ENCODE measurements at regions not wholly inside any gene's neighbourhood (a gene's known extent, or its start where the extent isn't known, plus 50 kb on each side); places are given as distances from the start of the nearest gene placed in this dataset.
"Not testable (repeated sequence)": the region's sequence is repeated elsewhere in the genome, so short reads cannot be mapped to it uniquely, and the experiment has no call there.

DNA sequence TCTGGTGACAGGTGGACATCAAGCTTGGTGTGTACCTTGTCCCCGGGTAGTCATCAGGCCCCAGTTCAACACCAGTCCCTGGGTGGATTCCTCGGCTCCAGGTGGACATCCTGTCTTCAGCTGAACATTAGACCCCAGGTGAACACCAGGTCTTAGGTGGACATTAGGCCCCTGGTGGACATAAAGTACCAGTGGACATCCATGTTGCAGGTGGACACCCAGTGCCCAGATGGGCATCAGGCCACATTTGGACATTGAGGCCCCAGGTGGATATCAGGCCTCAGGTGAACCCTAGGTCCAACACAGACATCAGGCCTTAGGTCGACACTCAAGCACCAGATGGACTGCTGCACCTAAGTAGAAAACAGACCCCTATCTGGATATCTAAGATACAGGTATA, 195.6 kb downstream of the POTEG start:
- H3K36me3 Mint-ChIP-seq (ENCODE audit: unreplicated experiment); H3K27ac Mint-ChIP-seq (ENCODE audit: unreplicated experiment); H3K4me1 Mint-ChIP-seq (ENCODE audit: low read depth, unreplicated experiment); H3K27me3 Mint-ChIP-seq (ENCODE audit: unreplicated experiment); DNase-seq; H3K4me3 Mint-ChIP-seq (ENCODE audit: unreplicated experiment); H3K9me3 Mint-ChIP-seq (ENCODE audit: unreplicated experiment): not testable (repeated sequence)

DNA sequence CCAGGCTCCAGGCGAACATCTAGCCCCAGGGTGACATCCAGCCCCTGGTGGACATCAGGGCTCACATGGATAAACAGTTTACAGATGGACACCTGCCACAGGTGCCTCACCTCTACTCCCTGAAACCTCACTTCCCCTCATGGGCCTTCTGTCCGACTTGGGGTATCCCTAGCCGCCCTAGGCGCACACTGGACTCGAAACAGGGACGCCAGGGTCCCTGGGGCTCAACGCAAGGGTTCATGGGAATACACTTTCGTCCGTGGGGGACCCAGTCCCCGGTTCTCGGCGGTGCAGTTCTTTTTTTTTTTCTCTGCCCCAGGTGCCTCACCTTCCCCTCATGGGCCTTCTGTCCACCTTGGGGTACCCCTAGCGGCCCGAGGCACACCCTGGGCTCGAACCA, 194.2 kb downstream of the POTEG start:
- not testable (repeated sequence) for H3K27me3 Mint-ChIP-seq (ENCODE audit: unreplicated experiment); H3K36me3 Mint-ChIP-seq (ENCODE audit: unreplicated experiment); DNase-seq; H3K27ac Mint-ChIP-seq (ENCODE audit: unreplicated experiment); H3K4me1 Mint-ChIP-seq (ENCODE audit: low read depth, unreplicated experiment); H3K4me3 Mint-ChIP-seq (ENCODE audit: unreplicated experiment); H3K9me3 Mint-ChIP-seq (ENCODE audit: unreplicated experiment)

GRCh38 chr14:19240387-19240786, 193.8 kb downstream of the POTEG start:
- H3K27ac Mint-ChIP-seq (ENCODE audit: unreplicated experiment); H3K9me3 Mint-ChIP-seq (ENCODE audit: unreplicated experiment); H3K4me1 Mint-ChIP-seq (ENCODE audit: low read depth, unreplicated experiment); DNase-seq; H3K36me3 Mint-ChIP-seq (ENCODE audit: unreplicated experiment); H3K27me3 Mint-ChIP-seq (ENCODE audit: unreplicated experiment); H3K4me3 Mint-ChIP-seq (ENCODE audit: unreplicated experiment): not testable (repeated sequence)

DNA sequence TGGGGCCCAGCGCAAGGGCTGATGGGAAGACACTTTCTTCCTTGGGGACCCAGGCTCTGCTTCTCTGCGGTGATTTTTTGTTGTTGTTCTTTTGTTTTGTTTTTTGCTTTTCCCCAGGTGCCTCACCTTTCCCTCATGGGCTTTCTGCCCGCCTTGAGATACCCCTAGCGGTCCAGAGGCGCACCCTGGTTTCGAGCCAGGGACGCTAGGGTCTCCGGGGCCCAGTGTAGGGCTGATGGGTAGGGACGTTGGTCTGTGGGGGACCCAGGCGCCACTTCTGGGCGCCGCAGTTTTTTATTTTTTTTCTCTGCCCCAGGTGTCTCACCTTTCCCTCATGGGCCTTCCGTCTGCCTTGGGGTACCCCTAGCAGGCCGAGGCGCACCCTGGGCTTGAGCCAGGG, 192.7 kb downstream of the POTEG start:
- H3K27ac Mint-ChIP-seq (ENCODE audit: unreplicated experiment); H3K9me3 Mint-ChIP-seq (ENCODE audit: unreplicated experiment); DNase-seq; H3K4me3 Mint-ChIP-seq (ENCODE audit: unreplicated experiment); H3K4me1 Mint-ChIP-seq (ENCODE audit: low read depth, unreplicated experiment); H3K27me3 Mint-ChIP-seq (ENCODE audit: unreplicated experiment); H3K36me3 Mint-ChIP-seq (ENCODE audit: unreplicated experiment): not testable (repeated sequence)

- H3K4me1 Mint-ChIP-seq (ENCODE audit: low read depth, unreplicated experiment); H3K27ac Mint-ChIP-seq (ENCODE audit: unreplicated experiment); H3K9me3 Mint-ChIP-seq (ENCODE audit: unreplicated experiment); DNase-seq; H3K4me3 Mint-ChIP-seq (ENCODE audit: unreplicated experiment); H3K27me3 Mint-ChIP-seq (ENCODE audit: unreplicated experiment); H3K36me3 Mint-ChIP-seq (ENCODE audit: unreplicated experiment): not testable (repeated sequence)
These were observed 191.6 kb downstream of the POTEG start for GRCh38 chr14:19242529-19242928.

GRCh38 chr14:19266908-19267307, 167.2 kb downstream of the POTEG start:
- H3K27me3 Mint-ChIP-seq (ENCODE audit: unreplicated experiment); H3K36me3 Mint-ChIP-seq (ENCODE audit: unreplicated experiment); H3K27ac Mint-ChIP-seq (ENCODE audit: unreplicated experiment); H3K9me3 Mint-ChIP-seq (ENCODE audit: unreplicated experiment); H3K4me1 Mint-ChIP-seq (ENCODE audit: low read depth, unreplicated experiment); DNase-seq; H3K4me3 Mint-ChIP-seq (ENCODE audit: unreplicated experiment): not testable (repeated sequence)

DNA sequence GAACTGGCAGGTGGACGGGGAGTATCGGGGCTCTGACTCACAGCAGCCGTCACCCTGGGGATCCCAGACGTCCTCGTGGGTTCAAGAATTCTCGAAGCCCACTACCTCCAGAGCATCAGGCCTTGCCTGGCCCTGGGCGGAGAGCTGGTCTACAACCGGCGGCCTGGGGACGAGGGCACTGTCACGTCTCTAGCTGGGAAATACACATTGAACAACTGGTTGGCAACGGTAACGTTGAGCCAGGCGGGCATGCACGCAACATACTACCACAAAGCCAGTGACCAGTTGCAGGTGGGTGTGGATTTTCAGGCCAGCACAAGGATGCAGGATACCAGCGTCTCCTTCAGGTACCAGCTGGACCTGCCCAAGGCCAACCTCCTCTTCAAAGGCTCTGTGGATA, 166.5 kb downstream of the POTEG start:
- H3K36me3 Mint-ChIP-seq (ENCODE audit: unreplicated experiment); H3K27ac Mint-ChIP-seq (ENCODE audit: unreplicated experiment); H3K9me3 Mint-ChIP-seq (ENCODE audit: unreplicated experiment); DNase-seq; H3K4me3 Mint-ChIP-seq (ENCODE audit: unreplicated experiment); H3K4me1 Mint-ChIP-seq (ENCODE audit: low read depth, unreplicated experiment); H3K27me3 Mint-ChIP-seq (ENCODE audit: unreplicated experiment): not testable (repeated sequence)

GRCh38 chr14:19268047-19268627, 166.0 kb downstream of the POTEG start:
- H3K9me3 Mint-ChIP-seq (ENCODE audit: unreplicated experiment); H3K27me3 Mint-ChIP-seq (ENCODE audit: unreplicated experiment); H3K4me1 Mint-ChIP-seq (ENCODE audit: low read depth, unreplicated experiment); H3K4me3 Mint-ChIP-seq (ENCODE audit: unreplicated experiment); DNase-seq; H3K27ac Mint-ChIP-seq (ENCODE audit: unreplicated experiment); H3K36me3 Mint-ChIP-seq (ENCODE audit: unreplicated experiment): not testable (repeated sequence)

DNA sequence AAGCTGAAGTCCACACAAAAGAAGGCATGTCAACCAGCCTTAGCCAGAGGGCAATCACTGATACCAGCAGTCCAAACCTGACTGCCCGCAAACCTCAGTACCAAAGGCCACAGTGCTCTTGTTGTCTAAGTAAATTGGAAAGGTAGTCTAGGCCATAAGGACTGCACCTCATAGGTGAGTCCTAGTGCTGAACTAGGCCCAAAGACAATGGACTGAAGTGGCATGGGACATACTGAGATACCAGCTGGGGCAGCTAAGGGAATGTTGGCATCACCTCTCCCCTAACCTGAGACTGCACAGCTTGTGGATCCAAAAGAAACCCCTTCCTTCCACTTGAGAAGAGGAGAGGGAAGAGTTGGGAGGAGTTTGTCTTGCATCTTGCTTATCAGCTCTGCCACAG, 161.9 kb downstream of the POTEG start:
- not testable (repeated sequence) for DNase-seq; H3K27me3 Mint-ChIP-seq (ENCODE audit: unreplicated experiment); H3K36me3 Mint-ChIP-seq (ENCODE audit: unreplicated experiment); H3K4me1 Mint-ChIP-seq (ENCODE audit: low read depth, unreplicated experiment); H3K27ac Mint-ChIP-seq (ENCODE audit: unreplicated experiment); H3K4me3 Mint-ChIP-seq (ENCODE audit: unreplicated experiment); H3K9me3 Mint-ChIP-seq (ENCODE audit: unreplicated experiment)

GRCh38 chr14:19289669-19290068, 144.5 kb downstream of the POTEG start:
- H3K9me3 Mint-ChIP-seq (ENCODE audit: unreplicated experiment); H3K36me3 Mint-ChIP-seq (ENCODE audit: unreplicated experiment); H3K27ac Mint-ChIP-seq (ENCODE audit: unreplicated experiment); H3K27me3 Mint-ChIP-seq (ENCODE audit: unreplicated experiment); H3K4me3 Mint-ChIP-seq (ENCODE audit: unreplicated experiment); DNase-seq; H3K4me1 Mint-ChIP-seq (ENCODE audit: low read depth, unreplicated experiment): not testable (repeated sequence)

DNA sequence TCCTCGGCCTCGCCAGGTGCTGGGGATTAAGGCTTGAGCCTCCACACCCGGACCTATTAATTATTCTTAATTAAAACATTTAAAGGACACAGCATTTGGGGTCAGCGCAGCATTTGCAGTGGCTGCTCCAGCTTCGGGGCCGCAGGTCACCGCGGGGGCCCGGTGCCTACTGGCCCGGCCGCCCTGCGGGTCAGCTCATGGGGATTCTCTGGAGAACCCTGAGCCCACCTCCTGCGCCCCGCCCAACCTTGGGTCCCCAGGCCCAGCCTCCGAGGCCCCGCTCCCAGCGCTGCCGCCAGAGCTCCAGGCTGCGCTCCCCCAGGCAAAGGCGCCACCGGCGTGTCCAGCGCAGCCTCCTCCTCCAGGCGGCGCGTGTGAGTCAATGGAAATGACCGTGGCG, 133.9 kb downstream of the POTEG start:
- not testable (repeated sequence) for H3K9me3 Mint-ChIP-seq (ENCODE audit: unreplicated experiment); H3K4me1 Mint-ChIP-seq (ENCODE audit: low read depth, unreplicated experiment); H3K4me3 Mint-ChIP-seq (ENCODE audit: unreplicated experiment)

DNA sequence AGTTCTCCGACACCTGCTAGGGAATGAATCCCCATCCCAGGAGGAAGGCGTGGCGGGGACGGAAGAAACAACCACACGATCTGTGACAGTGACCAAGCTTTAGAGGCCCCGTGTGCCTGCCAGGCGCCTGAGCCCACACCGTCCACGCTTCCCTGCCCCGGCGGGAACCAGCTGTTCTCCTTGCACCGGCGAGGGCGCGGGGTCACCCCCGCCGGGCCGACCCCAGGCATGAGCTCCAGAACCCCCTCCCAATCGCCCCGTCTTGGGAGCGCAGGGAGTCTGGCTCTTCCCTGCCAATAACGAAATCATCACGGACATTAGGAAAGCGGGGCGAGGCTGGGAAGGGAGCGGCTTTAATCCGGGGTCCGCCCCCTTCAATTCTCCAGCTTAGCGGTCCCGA, 133.3 kb downstream of the POTEG start:
- not testable (repeated sequence) for H3K36me3 Mint-ChIP-seq (ENCODE audit: unreplicated experiment); H3K9me3 Mint-ChIP-seq (ENCODE audit: unreplicated experiment); H3K27me3 Mint-ChIP-seq (ENCODE audit: unreplicated experiment); H3K4me3 Mint-ChIP-seq (ENCODE audit: unreplicated experiment); H3K4me1 Mint-ChIP-seq (ENCODE audit: low read depth, unreplicated experiment); DNase-seq; H3K27ac Mint-ChIP-seq (ENCODE audit: unreplicated experiment)

More for the DNA sequence above, 133.9 kb downstream of the POTEG start:
- not testable (repeated sequence) for H3K27ac Mint-ChIP-seq (ENCODE audit: unreplicated experiment); DNase-seq; H3K36me3 Mint-ChIP-seq (ENCODE audit: unreplicated experiment); H3K27me3 Mint-ChIP-seq (ENCODE audit: unreplicated experiment)

DNA sequence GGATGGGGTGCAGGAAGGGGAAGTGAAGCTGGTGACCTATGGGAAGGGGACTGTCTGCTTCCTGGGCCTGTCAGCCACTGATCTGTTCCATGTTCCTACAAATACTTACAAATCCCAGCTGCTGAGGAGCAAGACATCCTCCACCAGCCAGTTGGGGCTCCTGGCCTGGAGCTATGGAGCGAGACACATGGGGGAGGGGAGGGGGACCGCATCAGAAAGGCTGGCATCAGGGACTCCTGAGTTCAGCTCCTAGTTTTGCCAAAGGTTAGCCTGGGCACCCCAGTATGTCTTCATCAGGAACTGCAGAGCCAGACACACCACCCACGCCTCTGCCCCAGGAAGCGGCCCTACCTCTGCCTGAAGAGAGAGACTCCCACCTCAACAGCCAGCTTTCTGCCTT, 130.3 kb downstream of the POTEG start:
- not testable (repeated sequence) for H3K36me3 Mint-ChIP-seq (ENCODE audit: unreplicated experiment); H3K27me3 Mint-ChIP-seq (ENCODE audit: unreplicated experiment)

More for the DNA sequence above, 130.3 kb downstream of the POTEG start:
- not testable (repeated sequence) for H3K27ac Mint-ChIP-seq (ENCODE audit: unreplicated experiment); DNase-seq; H3K4me1 Mint-ChIP-seq (ENCODE audit: low read depth, unreplicated experiment); H3K4me3 Mint-ChIP-seq (ENCODE audit: unreplicated experiment); H3K9me3 Mint-ChIP-seq (ENCODE audit: unreplicated experiment)
